HL-60 (cell line): ENCODE measurements at regions not wholly inside any gene's neighbourhood (a gene's known extent, or its start where the extent isn't known, plus 50 kb on each side); places are given as distances from the start of the nearest gene placed in this dataset.

Experiments used
- DNase-seq, 2 experiments: peaks; one replicate each; pipeline ENCODE4 v3.0.0-alpha.2; 2010 to 2020; ENCODE audit warnings: low read depth in 1 of 2, low spot score in 1 of 2
- H3K27ac ChIP-seq: fragments of 250-450 bp; sonication (Bioruptor Pico); replicated peaks from 2 replicates; pipeline ENCODE4 v1.5.1; 2020; ENCODE audit warnings: mild to moderate bottlenecking, moderate library complexity
- H3K27me3 ChIP-seq: fragments of 250-450 bp; sonication (Bioruptor Pico); 2 replicates; pipeline ENCODE4 v1.5.1; 2021; ENCODE audit warnings: mild to moderate bottlenecking, moderate library complexity; ENCODE audit not compliant: insufficient read depth, poor library complexity, severe bottlenecking
- H3K4me3 ChIP-seq: replicated peaks from 2 replicates; pipeline ENCODE4 v1.5.1; 2011; ENCODE audit warnings: mild to moderate bottlenecking, control low read depth, low read length; ENCODE audit not compliant: insufficient read depth
- CTCF ChIP-seq: IDR thresholded peaks from one replicate; pipeline ENCODE4 v1.5.1; 2011; ENCODE audit warnings: low read length, control low read depth, inconsistent platforms; ENCODE audit not compliant: insufficient read depth
- GABPA ChIP-seq: IDR thresholded peaks from 2 replicates; pipeline ENCODE4 v1.6.1; 2012; ENCODE audit warnings: low read depth
- POLR2AphosphoS5 ChIP-seq: IDR thresholded peaks from 2 replicates; pipeline ENCODE4 v1.6.1; 2012; ENCODE audit warnings: low read depth
- REST ChIP-seq: IDR thresholded peaks from 2 replicates; pipeline ENCODE4 v1.6.1; 2012; ENCODE audit warnings: low read depth; ENCODE audit not compliant: insufficient replicate concordance
- SPI1 ChIP-seq: IDR thresholded peaks from 2 replicates; pipeline ENCODE4 v1.6.1; 2012; ENCODE audit warnings: low read depth, mild to moderate bottlenecking, borderline replicate concordance

- Histone ChIP-seq H3K27ac (no peak overlapping the region), H3K27me3 (no peaks in the 10 kb centered on the region), H3K4me3 (no peak overlapping the region)
- TF ChIP-seq SPI1 (no peak), REST (no peak), GABPA (no peak), POLR2AphosphoS5 (no peak), CTCF (no peak)
- DNase-seq, result no peak
Measured at GRCh38 chr20:11551479-11551878, 366.2 kb upstream of the BTBD3 start.

GRCh38 chr20:11553603-11554002, 364.1 kb upstream of the BTBD3 start:
- peak in 1 of 2 experiments; percentile 5 for DNase-seq
- TF ChIP-seq REST (no peak), GABPA (no peak), SPI1 (no peak), POLR2AphosphoS5 (no peak), CTCF (no peak)
- no peak overlapping the region for H3K27ac ChIP-seq
- H3K27me3 ChIP-seq, result no peaks in the 10 kb centered on the region
- H3K4me3 ChIP-seq, result no peak overlapping the region

DNA sequence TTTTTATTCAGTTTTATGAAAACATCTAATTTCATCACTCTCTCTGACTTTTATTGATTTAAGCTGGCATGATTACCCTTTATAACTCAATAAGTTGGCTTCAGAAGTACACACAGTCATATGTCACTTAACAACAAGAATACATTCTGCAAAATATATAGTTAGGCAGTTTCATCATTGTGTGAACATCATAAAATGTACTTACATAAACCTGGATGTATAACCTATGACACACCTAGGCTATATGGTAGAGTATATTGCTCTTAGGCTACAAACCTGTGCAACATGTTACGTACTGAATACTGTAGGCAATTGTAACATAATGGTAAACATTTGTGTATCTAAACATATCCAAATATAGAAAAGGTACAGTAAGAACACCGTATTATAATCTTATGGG, 362.2 kb upstream of the BTBD3 start:
- H3K27ac ChIP-seq, result no peak overlapping the region
- H3K4me3 ChIP-seq, result no peak overlapping the region
- no peaks in the 10 kb centered on the region for H3K27me3 ChIP-seq
- TF ChIP-seq SPI1 (no peak), CTCF (no peak), GABPA (no peak), REST (no peak), POLR2AphosphoS5 (no peak)
- DNase-seq, result no peak
